Testis (tissue), 2 donors: ENCODE measurements at regions not wholly inside any gene's neighbourhood (a gene's known extent, or its start where the extent isn't known, plus 50 kb on each side); places are given as distances from the start of the nearest gene placed in this dataset.

Experiments used
- CTCF ChIP-seq, 3 experiments: fragments of 450-650 bp in 2 of 3; fragments of 200-600 bp in 1 of 3; sonication (generic) in 1 of 3; IDR thresholded peaks; one replicate each; pipeline ENCODE4 v1.5.1; 2016 to 2019; ENCODE audit warnings: antibody characterized with exemption in 3 of 3, mild to moderate bottlenecking in 2 of 3, moderate library complexity in 1 of 3
- POLR2A ChIP-seq: fragments of 450-650 bp; IDR thresholded peaks from one replicate; pipeline ENCODE4 v1.6.1; 2017; ENCODE audit warnings: antibody characterized with exemption, mild to moderate bottlenecking, moderate library complexity

GRCh38 chr12:58767496-58767895, 152.8 kb downstream of the LRIG3 start:
- TF ChIP-seq POLR2A: no peak
- no peak for TF ChIP-seq CTCF (IDR thresholded peaks at IDR 0.05)
